ENCODE measurements at regions not wholly inside any gene's neighbourhood (a gene's known extent, or its start where the extent isn't known, plus 50 kb on each side); places are given as distances from the start of the nearest gene placed in this dataset.
"Not testable (repeated sequence)": the region's sequence is repeated elsewhere in the genome, so short reads cannot be mapped to it uniquely, and the experiment has no call there.

GRCh38 chr3:177451301-177451750 is 254.0 kb upstream of the TBL1XR1 start:
- DNase-seq (ENCODE audit: low read depth), result peak; percentile 43
- H3K4me3 ChIP-seq (replicated peaks; ENCODE audit: low read depth, low read length), result no peak overlapping the region
- no peak for TF ChIP-seq CTCF (IDR thresholded peaks at IDR 0.05; ENCODE audit: low read length, missing control alignments)

- no peak for TF ChIP-seq CTCF (IDR thresholded peaks at IDR 0.05; ENCODE audit: low read length, missing control alignments)
- H3K4me3 ChIP-seq (replicated peaks; ENCODE audit: low read depth, low read length), result no peak overlapping the region
- peak; percentile 93 for DNase-seq (ENCODE audit: low read depth)
Observed at GRCh38 chr3:177451864-177452830, 254.9 kb upstream of the TBL1XR1 start.

GRCh38 chr3:177452831-177453450 is 255.7 kb upstream of the TBL1XR1 start:
- no peak overlapping the region for H3K4me3 ChIP-seq (replicated peaks; ENCODE audit: low read depth, low read length)
- TF ChIP-seq CTCF (IDR thresholded peaks at IDR 0.05; ENCODE audit: low read length, missing control alignments), result no peak
- no peak for DNase-seq (ENCODE audit: low read depth)

GRCh38 chr3:177453451-177453844 is 256.2 kb upstream of the TBL1XR1 start:
- DNase-seq (ENCODE audit: low read depth), result no peak
- H3K4me3 ChIP-seq (replicated peaks; ENCODE audit: low read depth, low read length), result no peak overlapping the region
- no peak for TF ChIP-seq CTCF (IDR thresholded peaks at IDR 0.05; ENCODE audit: low read length, missing control alignments)

- not testable (repeated sequence) for H3K4me3 ChIP-seq (replicated peaks; ENCODE audit: low read depth, low read length); DNase-seq (ENCODE audit: low read depth)
Observed at GRCh38 chr3:177457204-177457603, 259.9 kb upstream of the TBL1XR1 start.

- peak; percentile 90 for DNase-seq (ENCODE audit: low read depth)
- TF ChIP-seq CTCF (IDR thresholded peaks at IDR 0.05; ENCODE audit: low read length, missing control alignments), result no peak
- H3K4me3 ChIP-seq (replicated peaks; ENCODE audit: low read depth, low read length), result no peak overlapping the region
Observed at GRCh38 chr3:177459401-177459800, 262.1 kb upstream of the TBL1XR1 start.

- TF ChIP-seq CTCF (IDR thresholded peaks at IDR 0.05; ENCODE audit: low read length, missing control alignments), result no peak
- no peak overlapping the region for H3K4me3 ChIP-seq (replicated peaks; ENCODE audit: low read depth, low read length)
- DNase-seq (ENCODE audit: low read depth), result no peak
Observed at GRCh38 chr3:177460047-177460446, 262.8 kb upstream of the TBL1XR1 start.

Data from fibroblast of pulmonary artery (primary cell).